Fibroblast of pulmonary artery (primary cell): ENCODE measurements at regions not wholly inside any gene's neighbourhood (a gene's known extent, or its start where the extent isn't known, plus 50 kb on each side); places are given as distances from the start of the nearest gene placed in this dataset.
A peak's percentile ranks its signal among the peaks of the same experiment; 100 is the strongest.

Source experiments
- DNase-seq: peaks from one replicate; pipeline ENCODE4 v3.0.0-alpha.2; 2010; ENCODE audit warnings: low read depth
- H3K4me3 ChIP-seq: replicated peaks from 2 replicates; pipeline ENCODE4 v1.5.1; 2011; ENCODE audit warnings: low read depth, mild to moderate bottlenecking, control low read depth, low read length, moderate library complexity
- TF ChIP-seq, protein P1 (sequence below): IDR thresholded peaks from 2 replicates; pipeline ENCODE4 v1.5.1; 2011; ENCODE audit warnings: mild to moderate bottlenecking, control low read depth, low read length, inconsistent platforms; ENCODE audit errors: missing control alignments

DNA sequence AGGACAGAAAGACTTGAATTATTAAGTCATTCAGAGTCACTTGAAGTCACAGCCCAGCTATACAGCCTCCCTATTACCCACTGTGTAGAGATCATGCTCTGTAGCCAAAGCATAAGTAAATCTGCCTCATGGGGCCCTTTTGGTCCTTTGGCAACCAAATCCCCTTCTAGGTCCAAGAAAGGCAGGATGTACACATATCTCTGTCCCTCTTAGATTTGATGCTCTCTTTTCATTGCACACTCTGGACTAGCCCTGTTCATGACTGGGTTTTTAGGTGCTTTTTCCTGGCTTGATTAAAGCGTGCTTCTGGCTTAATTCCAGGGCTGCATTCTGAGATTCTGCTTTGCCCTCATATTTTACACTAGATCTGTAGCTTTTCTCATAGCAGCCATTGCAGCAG, 296.8 kb downstream of the TENT5A start:
- TF ChIP-seq, protein P1, sequence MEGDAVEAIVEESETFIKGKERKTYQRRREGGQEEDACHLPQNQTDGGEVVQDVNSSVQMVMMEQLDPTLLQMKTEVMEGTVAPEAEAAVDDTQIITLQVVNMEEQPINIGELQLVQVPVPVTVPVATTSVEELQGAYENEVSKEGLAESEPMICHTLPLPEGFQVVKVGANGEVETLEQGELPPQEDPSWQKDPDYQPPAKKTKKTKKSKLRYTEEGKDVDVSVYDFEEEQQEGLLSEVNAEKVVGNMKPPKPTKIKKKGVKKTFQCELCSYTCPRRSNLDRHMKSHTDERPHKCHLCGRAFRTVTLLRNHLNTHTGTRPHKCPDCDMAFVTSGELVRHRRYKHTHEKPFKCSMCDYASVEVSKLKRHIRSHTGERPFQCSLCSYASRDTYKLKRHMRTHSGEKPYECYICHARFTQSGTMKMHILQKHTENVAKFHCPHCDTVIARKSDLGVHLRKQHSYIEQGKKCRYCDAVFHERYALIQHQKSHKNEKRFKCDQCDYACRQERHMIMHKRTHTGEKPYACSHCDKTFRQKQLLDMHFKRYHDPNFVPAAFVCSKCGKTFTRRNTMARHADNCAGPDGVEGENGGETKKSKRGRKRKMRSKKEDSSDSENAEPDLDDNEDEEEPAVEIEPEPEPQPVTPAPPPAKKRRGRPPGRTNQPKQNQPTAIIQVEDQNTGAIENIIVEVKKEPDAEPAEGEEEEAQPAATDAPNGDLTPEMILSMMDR: no peak
- no peak overlapping the region for H3K4me3 ChIP-seq
- no peak for DNase-seq

DNA sequence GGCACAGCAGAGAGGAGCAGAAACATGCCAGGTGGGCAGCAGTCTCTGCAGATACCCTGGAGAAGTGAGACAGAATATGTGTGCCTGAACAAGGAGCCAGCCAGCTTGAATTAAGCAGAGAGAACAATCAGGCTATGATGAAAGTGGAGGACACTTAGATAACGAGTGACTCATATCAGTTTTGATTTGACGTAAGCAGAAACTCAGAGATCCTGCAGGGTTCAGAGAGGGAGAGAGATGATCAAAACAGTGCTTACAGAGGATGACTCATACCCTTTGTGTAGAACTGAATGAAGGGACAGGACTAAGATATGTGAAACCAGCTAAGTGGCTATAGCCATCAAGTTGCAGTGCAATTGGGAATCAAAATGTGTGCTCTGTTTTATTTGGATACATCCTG, 300.7 kb downstream of the TENT5A start:
- no peak overlapping the region for H3K4me3 ChIP-seq
- TF ChIP-seq, protein P1: no peak
- DNase-seq: peak; percentile 93

DNA sequence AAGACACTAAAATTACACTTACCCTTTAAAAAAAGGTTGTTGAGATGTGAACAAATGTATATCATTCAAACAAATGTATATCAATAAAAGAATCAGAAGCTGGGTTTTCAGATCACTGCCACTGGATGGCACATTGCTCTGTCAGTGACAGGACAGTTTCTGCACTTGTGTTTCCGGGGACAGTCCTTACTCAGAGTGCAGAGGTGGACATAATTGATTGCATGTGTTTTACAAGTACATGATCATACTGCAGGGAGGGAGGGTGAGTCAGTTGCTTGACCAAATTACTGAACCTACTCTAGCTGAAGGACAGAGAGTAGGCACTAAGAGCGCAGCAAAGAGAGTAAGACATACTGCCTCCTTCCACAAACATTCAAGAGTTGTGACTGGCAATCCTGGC, 302.3 kb downstream of the TENT5A start:
- TF ChIP-seq, protein P1: no peak
- no peak for DNase-seq
- H3K4me3 ChIP-seq: no peak overlapping the region

DNA sequence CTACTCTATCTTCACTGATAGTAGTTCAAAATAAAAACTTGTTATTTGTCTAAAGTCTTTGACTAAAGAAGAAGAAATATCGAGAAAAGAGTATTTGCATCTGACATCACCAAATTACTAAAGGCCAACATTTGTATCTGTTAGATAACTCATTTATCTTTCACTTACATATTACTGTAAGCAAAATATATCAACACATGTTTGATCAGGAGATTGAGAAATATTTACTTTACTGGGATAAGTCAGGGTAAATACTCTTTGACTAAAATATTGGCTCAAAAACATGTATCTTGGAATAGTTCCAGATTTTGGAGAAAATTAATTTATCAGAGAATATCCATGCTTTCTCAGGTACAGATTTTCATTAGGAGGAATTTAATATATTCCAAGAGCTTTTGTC, 306.0 kb downstream of the TENT5A start:
- TF ChIP-seq, protein P1: no peak
- DNase-seq: no peak
- no peak overlapping the region for H3K4me3 ChIP-seq

DNA sequence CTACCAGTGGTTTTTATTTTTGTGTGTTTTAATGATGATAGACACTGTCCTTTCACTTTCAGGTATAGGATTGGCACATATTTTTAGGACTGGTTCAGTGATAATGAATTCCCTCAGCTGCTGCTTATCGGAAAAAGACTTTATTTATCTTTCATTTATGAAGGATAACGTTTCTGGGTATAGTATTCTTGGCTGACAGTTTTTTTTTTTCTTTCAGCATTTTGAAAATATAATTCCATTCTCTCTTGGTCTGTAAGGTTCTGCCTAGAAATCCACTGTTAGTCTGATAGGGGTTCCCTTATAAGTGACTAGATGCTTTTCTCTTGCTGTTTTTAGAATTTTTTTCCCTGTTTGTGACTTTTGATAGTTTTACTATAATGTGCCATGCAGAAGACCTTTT, 313.1 kb downstream of the TENT5A start:
- no peak overlapping the region for H3K4me3 ChIP-seq
- TF ChIP-seq, protein P1: no peak
- no peak for DNase-seq

DNA sequence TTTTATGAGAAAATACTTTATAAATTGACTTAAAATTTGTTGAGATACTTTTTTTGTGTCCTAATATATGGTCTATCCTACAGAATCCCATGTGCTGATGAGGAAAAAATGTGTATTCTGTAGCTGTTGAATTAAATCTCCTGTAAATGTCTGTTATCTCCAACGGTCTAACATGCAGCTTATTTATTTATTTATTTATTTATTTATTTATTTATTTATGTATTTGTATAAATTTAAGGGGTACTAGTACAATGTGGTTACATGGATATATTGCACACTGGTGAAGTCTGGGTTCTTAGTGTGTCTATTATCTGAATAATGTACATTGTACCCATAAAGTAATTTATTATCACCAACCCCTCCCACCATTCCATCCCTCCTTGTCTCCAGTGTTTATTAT, 315.5 kb downstream of the TENT5A start:
- no peak overlapping the region for H3K4me3 ChIP-seq
- no peak for DNase-seq
- TF ChIP-seq, protein P1: no peak

DNA sequence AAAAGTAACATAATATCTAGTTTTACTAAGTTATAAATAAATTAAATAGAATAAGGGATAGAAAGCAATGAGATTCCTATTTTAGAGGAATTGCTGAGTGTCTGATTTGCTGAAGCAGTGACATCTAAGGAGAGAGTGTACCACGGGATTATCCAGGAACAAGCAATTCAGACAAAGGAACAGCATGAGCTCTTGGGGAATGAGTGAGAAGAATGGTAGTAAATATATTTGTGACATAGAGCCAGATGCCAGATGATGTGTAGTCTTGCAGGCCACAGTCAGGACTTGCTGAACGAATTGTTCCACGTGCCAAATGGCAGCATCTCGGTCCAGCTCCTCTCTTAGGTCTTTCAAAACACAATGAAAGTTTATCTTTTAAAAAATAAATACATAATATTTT, 339.2 kb downstream of the TENT5A start:
- no peak for DNase-seq
- H3K4me3 ChIP-seq: no peak overlapping the region
- TF ChIP-seq, protein P1: no peak
